Heart left ventricle (tissue), 13 donors: ENCODE measurements at regions not wholly inside any gene's neighbourhood (a gene's known extent, or its start where the extent isn't known, plus 50 kb on each side); places are given as distances from the start of the nearest gene placed in this dataset.

Experiments used
- POLR2A ChIP-seq, 2 donors: fragments of 450-650 bp; IDR thresholded peaks; one replicate each; pipeline ENCODE4 v1.6.1; 2017; ENCODE audit warnings: antibody characterized with exemption in 2 of 2, mild to moderate bottlenecking in 2 of 2, moderate library complexity in 2 of 2
- TF ChIP-seq, protein P1 (sequence below), 12 donors: fragments of 200-600 bp; sonication (generic) in 4 of 12; IDR thresholded peaks; one replicate each; pipeline versions ENCODE4 v1.5.0 to v1.8.0; 2018 to 2022; ENCODE audit warnings: antibody characterized with exemption in 12 of 12, mild to moderate bottlenecking in 5 of 12
- donor health status: ischemic (EF 13 %, LVEDD 7.1; RV severe dilation, severe dysfunction).
- donor health status: DM: no; HTN: yes; CAD: no.
- donor health status: DM: no; HTN: no; CAD: no.
- donor health status: ischemic (EF 25% LVEDD 6.9; RV normal size, moderate dysfunction).
- donor health status: ischemic (EF 25% LVEDD 5.7; RV mildly dilated, moderate dysfunction).
- donor health status: ischemic (EF 35%, LVEDD 5.7; RV mildly dilated, moderate dysfunction).
- donor health status: nonischemic (EF 11% LVEDD 7.7; RV severe dilation, severe dysfunction).
- donor health status: DM: yes; HTN: yes; CAD: no.
- donor health status: PGD.
- donor health status: ischemic (EF 29% LVEDD 5.4; RV normal size, mild dysfunction).
- donor health status: nonischemic (EF 23%, LVEDD 6.1; RV moderate dilation, normal function).

GRCh38 chr2:67318563-67318962 is 78.6 kb upstream of the ETAA1 start:
- TF ChIP-seq, protein P1, sequence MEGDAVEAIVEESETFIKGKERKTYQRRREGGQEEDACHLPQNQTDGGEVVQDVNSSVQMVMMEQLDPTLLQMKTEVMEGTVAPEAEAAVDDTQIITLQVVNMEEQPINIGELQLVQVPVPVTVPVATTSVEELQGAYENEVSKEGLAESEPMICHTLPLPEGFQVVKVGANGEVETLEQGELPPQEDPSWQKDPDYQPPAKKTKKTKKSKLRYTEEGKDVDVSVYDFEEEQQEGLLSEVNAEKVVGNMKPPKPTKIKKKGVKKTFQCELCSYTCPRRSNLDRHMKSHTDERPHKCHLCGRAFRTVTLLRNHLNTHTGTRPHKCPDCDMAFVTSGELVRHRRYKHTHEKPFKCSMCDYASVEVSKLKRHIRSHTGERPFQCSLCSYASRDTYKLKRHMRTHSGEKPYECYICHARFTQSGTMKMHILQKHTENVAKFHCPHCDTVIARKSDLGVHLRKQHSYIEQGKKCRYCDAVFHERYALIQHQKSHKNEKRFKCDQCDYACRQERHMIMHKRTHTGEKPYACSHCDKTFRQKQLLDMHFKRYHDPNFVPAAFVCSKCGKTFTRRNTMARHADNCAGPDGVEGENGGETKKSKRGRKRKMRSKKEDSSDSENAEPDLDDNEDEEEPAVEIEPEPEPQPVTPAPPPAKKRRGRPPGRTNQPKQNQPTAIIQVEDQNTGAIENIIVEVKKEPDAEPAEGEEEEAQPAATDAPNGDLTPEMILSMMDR (IDR thresholded peaks at IDR 0.05), result no peak
- no peak for TF ChIP-seq POLR2A (IDR thresholded peaks at IDR 0.05)
